CD14-positive monocyte (primary cell): ENCODE measurements at regions not wholly inside any gene's neighbourhood (a gene's known extent, or its start where the extent isn't known, plus 50 kb on each side); places are given as distances from the start of the nearest gene placed in this dataset.

Source experiments
- DNase-seq, 3 donors: peaks; one replicate each; pipeline ENCODE4 v3.0.0-alpha.2; 2011 to 2022
- H2AFZ ChIP-seq: 2 replicates; pipeline ENCODE4 v1.6.0; 2012; ENCODE audit warnings: mild to moderate bottlenecking, low read depth, low read length, inconsistent platforms; ENCODE audit not compliant: insufficient read depth, poor library complexity, severe bottlenecking
- H3K27ac ChIP-seq, 2 donors: 1 replicate in 1 of 2; 2 replicates in 1 of 2; pipeline ENCODE4 v1.5.1; 2012 to 2013; ENCODE audit warnings: low read length in 2 of 2, control low read depth in 1 of 2, inconsistent platforms in 1 of 2, low read depth in 1 of 2, mild to moderate bottlenecking in 1 of 2
- H3K27me3 ChIP-seq, 2 donors: one replicate each; pipeline versions ENCODE4 v1.6.0 to v1.6.1; 2011 to 2013; ENCODE audit warnings: low read length in 2 of 2; ENCODE audit not compliant: control insufficient read depth in 2 of 2, insufficient read depth in 2 of 2
- H3K36me3 ChIP-seq, 2 donors: replicated peaks in 1 of 2; 1 replicate in 1 of 2; 2 replicates in 1 of 2; pipeline versions ENCODE4 v1.5.1 to v1.6.1; 2012 to 2013; ENCODE audit warnings: low read length in 2 of 2, control low read depth in 1 of 2, inconsistent platforms in 1 of 2, mild to moderate bottlenecking in 1 of 2; ENCODE audit not compliant: insufficient read depth in 2 of 2, control insufficient read depth in 1 of 2
- H3K4me1 ChIP-seq, 2 donors: 1 replicate in 1 of 2; 2 replicates in 1 of 2; pipeline versions ENCODE4 v1.5.1 to v1.6.1; 2012 to 2013; ENCODE audit warnings: low read length in 2 of 2, control low read depth in 1 of 2, inconsistent platforms in 1 of 2, mild to moderate bottlenecking in 1 of 2, moderate library complexity in 1 of 2; ENCODE audit not compliant: insufficient read depth in 2 of 2, control insufficient read depth in 1 of 2
- H3K4me2 ChIP-seq: replicated peaks from 2 replicates; pipeline ENCODE3; 2012; ENCODE audit warnings: low read length, moderate library complexity, mild to moderate bottlenecking; ENCODE audit not compliant: poor library complexity, severe bottlenecking; ENCODE audit errors: extremely low read depth
- H3K4me3 ChIP-seq, 3 experiments: fragments of 200-600 bp in 1 of 3; sonication (generic) in 1 of 3; replicated peaks in 1 of 3; 1 replicate in 2 of 3; 2 replicates in 1 of 3; pipeline ENCODE4 v1.5.1; 2011 to 2013; ENCODE audit warnings: low read length in 3 of 3, mild to moderate bottlenecking in 3 of 3, control low read depth in 2 of 3, low read depth in 2 of 3, inconsistent platforms in 1 of 3, moderate library complexity in 1 of 3
- H3K79me2 ChIP-seq: 2 replicates; pipeline ENCODE4 v1.6.0; 2012; ENCODE audit warnings: mild to moderate bottlenecking, control low read depth, inconsistent platforms, low read length, moderate library complexity; ENCODE audit not compliant: insufficient read depth
- H3K9ac ChIP-seq: 2 replicates; pipeline ENCODE4 v1.6.0; 2017; ENCODE audit warnings: low read length, mild to moderate bottlenecking; ENCODE audit not compliant: insufficient read depth, poor library complexity, severe bottlenecking
- H3K9me3 ChIP-seq, 2 donors: replicated peaks in 1 of 2; 1 replicate in 1 of 2; 2 replicates in 1 of 2; pipeline versions ENCODE4 v1.5.1 to v1.6.1; 2012 to 2013; ENCODE audit warnings: low read length in 2 of 2, control low read depth in 1 of 2; ENCODE audit not compliant: control insufficient read depth in 1 of 2, insufficient read depth in 1 of 2
- H4K20me1 ChIP-seq: 2 replicates; pipeline ENCODE4 v1.6.0; 2012; ENCODE audit warnings: mild to moderate bottlenecking, low read length, control low read depth, moderate library complexity; ENCODE audit not compliant: insufficient read depth
- H3K27ac Mint-ChIP-seq, 7 donors: one replicate each; pipeline ENCODE4 v1.8.0; 2020; ENCODE audit warnings: mild to moderate bottlenecking in 7 of 7, mixed read lengths in 7 of 7, moderate library complexity in 6 of 7, inconsistent platforms in 2 of 7
- H3K27me3 Mint-ChIP-seq, 3 donors: one replicate each; pipeline ENCODE4 v1.8.0; 2021 to 2022; ENCODE audit warnings: low read depth in 3 of 3, mild to moderate bottlenecking in 3 of 3, mixed read lengths in 3 of 3, moderate library complexity in 3 of 3, inconsistent platforms in 1 of 3
- H3K36me3 Mint-ChIP-seq, 2 donors: one replicate each; pipeline ENCODE4 v1.8.0; 2020; ENCODE audit warnings: mixed read lengths in 2 of 2, inconsistent platforms in 1 of 2, mild to moderate bottlenecking in 1 of 2
- H3K4me1 Mint-ChIP-seq: one replicate; pipeline ENCODE4 v1.8.0; 2020; ENCODE audit warnings: mild to moderate bottlenecking, mixed read lengths
- H3K4me3 Mint-ChIP-seq, 2 donors: one replicate each; pipeline ENCODE4 v1.8.0; 2020; ENCODE audit warnings: mild to moderate bottlenecking in 2 of 2, mixed read lengths in 2 of 2, moderate library complexity in 1 of 2
- H3K9me3 Mint-ChIP-seq, 7 donors: one replicate each; pipeline ENCODE4 v1.8.0; 2020 to 2022; ENCODE audit warnings: mixed read lengths in 7 of 7, mild to moderate bottlenecking in 6 of 7, moderate library complexity in 6 of 7, inconsistent platforms in 2 of 7
- CTCF ChIP-seq: fragments of 200-600 bp; IDR thresholded peaks from one replicate; pipeline ENCODE4 v1.8.0; 2022; ENCODE audit warnings: antibody characterized with exemption, mild to moderate bottlenecking
- WGBS: methylation state at CpG from one replicate; pipeline ENCODE4 v1.1.5; 2013; ENCODE audit warnings: missing lambda C conversion rate; ENCODE audit not compliant: insufficient coverage; 5-methylcytosine and 5-hydroxymethylcytosine counted together
- intact Hi-C, 2 donors: fragments of 100-400 bp; cut with micrococcal nuclease; formaldehyde crosslinking; loops; one replicate each; pipeline versions ENCODE4 v1.15.0 to v1.15.1; 2023

- DNase-seq: no peak
- H3K4me2 ChIP-seq: no peak overlapping the region
- no peaks in the 10 kb centered on the region for H3K4me1 ChIP-seq
- H3K27ac ChIP-seq: no peak overlapping the region
- no peaks in the 10 kb centered on the region for H3K36me3 ChIP-seq
- no peaks in the 10 kb centered on the region for H3K9me3 ChIP-seq
- no peak for TF ChIP-seq CTCF
- Mint-ChIP-seq H3K36me3 (no peaks in the 10 kb centered on the region), H3K4me1 (no peaks in the 10 kb centered on the region), H3K27me3 (peaks cover 0 to 2% (median 0%) of the 10 kb centered on the region in 3 donors), H3K27ac (no peak overlapping the region), H3K9me3 (peaks cover 0 to 5% (median 0%) of the 10 kb centered on the region in 7 donors), H3K4me3 (no peak overlapping the region)
- H3K27me3 ChIP-seq: no peaks in the 10 kb centered on the region
- H3K9ac ChIP-seq: no peak overlapping the region
- no peaks in the 10 kb centered on the region for H4K20me1 ChIP-seq
- intact Hi-C loops: no loop called here
- H3K79me2 ChIP-seq: no peaks in the 10 kb centered on the region
- no peak overlapping the region for H3K4me3 ChIP-seq
- WGBS: 80% methylated on average over 1 of the region's 3 CpGs
- H2AFZ ChIP-seq: no peak overlapping the region
Observed at GRCh38 chr2:133717497-133717896, 149.2 kb upstream of the NCKAP5 start.

- Mint-ChIP-seq H3K27ac (peak overlapping the region in 1 of 7 donors; percentile 52), H3K4me1 (no peaks in the 10 kb centered on the region), H3K9me3 (peaks cover 0 to 3% (median 0%) of the 10 kb centered on the region in 7 donors), H3K36me3 (no peaks in the 10 kb centered on the region), H3K4me3 (no peak overlapping the region), H3K27me3 (no peaks in the 10 kb centered on the region)
- no peak overlapping the region for H3K27ac ChIP-seq
- H3K79me2 ChIP-seq: no peaks in the 10 kb centered on the region
- TF ChIP-seq CTCF: no peak
- H3K4me2 ChIP-seq: no peak overlapping the region
- intact Hi-C loops: no loop called here
- H3K9me3 ChIP-seq: no peaks in the 10 kb centered on the region
- H4K20me1 ChIP-seq: no peaks in the 10 kb centered on the region
- H3K36me3 ChIP-seq: no peaks in the 10 kb centered on the region
- H3K9ac ChIP-seq: no peak overlapping the region
- H3K4me3 ChIP-seq: no peak overlapping the region
- H3K4me1 ChIP-seq: no peaks in the 10 kb centered on the region
- no peaks in the 10 kb centered on the region for H3K27me3 ChIP-seq
- WGBS: 98% methylated on average over 4 of the region's 7 CpGs
- H2AFZ ChIP-seq: no peak overlapping the region
- no peak for DNase-seq
Observed at GRCh38 chr2:133718688-133719201, 150.5 kb upstream of the NCKAP5 start.
